GM18520 (cell line): ENCODE measurements at regions not wholly inside any gene's neighbourhood (a gene's known extent, or its start where the extent isn't known, plus 50 kb on each side); places are given as distances from the start of the nearest gene placed in this dataset.

Experiments used
- ATAC-seq: cut with Tn5 transposase; IDR thresholded peaks from one replicate; pipeline ENCODE4 v1.9.1; 2021; ENCODE audit not compliant: unreplicated experiment

DNA sequence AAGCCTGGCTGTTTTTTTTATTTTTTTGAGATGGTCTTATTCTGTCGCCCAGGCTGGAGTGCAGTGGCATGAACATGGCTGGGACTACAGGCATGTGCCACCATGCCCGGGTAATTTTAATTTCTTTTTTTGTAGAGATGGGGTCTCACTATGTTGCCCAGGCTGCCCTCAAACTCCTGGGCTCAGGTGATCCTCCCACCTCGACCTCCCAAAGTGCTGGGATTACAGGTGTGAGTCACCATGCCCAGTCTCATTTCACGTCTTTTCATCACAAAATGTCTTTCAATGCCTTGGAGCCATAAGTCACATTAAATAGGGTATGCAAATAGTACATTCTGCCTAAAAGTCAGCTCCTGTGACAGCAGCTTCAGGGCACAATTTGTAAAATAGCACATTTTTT is 52.8 kb downstream of the SOX2 start:
- ATAC-seq = no peak

GRCh38 chr3:181770296-181770695 is 58.6 kb downstream of the SOX2 start:
- ATAC-seq = no peak

DNA sequence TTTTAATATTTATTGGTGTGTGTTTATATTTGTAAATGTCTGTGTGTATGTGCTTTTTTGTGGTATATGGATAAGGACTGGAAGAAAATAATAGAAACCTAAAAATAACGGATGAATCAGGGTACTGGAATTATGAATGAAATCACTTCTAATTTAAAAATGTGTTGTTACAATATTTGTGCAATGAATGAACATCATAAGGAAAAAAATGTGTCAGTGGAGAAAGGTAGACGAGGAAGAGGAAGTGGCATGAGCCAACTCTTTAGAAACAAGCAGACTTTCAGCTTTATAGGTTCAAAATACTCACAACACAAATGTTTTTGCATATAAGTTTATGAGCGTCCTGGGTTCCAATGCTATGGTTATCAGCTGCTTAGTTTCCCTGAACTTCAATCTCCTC is 59.4 kb downstream of the SOX2 start:
- ATAC-seq = no peak

DNA sequence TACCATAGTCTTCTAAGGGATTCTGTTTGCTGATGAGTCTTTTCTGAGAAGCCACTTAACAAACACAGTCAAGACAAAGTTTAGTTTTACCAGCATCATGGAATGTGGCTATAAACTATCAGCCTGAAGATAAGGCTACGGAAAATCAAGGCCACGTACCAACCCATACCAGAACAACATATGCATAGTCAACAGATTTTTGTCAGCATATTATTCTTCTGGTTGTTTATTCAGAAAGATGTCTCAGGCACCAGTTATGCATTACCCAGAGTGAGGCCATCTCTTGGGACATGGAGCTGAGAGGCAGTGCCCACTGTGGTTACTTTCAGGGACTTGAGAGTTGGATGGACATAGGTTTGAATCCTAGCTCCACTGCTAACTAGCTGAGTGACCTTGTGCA is 60.4 kb downstream of the SOX2 start:
- ATAC-seq = no peak

DNA sequence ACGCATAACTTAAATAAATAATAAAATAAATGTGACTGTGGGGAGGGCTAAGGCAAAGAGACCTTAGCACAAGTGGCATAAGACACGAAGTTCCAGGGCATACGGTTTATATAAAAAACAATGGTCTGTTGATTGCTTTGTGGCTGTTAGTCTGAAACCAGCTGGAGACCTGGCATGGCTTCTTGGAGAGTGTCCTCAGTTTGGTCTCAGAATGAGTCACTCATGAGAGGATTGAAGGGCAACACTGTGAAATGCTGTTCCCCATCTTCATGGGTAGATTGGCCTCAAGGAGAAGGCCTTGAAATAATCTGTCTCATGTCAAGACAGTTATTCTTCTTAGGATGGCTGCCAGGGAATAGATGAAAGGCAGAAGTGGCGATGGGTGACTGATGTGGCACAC is 62.2 kb downstream of the SOX2 start:
- no peak for ATAC-seq

DNA sequence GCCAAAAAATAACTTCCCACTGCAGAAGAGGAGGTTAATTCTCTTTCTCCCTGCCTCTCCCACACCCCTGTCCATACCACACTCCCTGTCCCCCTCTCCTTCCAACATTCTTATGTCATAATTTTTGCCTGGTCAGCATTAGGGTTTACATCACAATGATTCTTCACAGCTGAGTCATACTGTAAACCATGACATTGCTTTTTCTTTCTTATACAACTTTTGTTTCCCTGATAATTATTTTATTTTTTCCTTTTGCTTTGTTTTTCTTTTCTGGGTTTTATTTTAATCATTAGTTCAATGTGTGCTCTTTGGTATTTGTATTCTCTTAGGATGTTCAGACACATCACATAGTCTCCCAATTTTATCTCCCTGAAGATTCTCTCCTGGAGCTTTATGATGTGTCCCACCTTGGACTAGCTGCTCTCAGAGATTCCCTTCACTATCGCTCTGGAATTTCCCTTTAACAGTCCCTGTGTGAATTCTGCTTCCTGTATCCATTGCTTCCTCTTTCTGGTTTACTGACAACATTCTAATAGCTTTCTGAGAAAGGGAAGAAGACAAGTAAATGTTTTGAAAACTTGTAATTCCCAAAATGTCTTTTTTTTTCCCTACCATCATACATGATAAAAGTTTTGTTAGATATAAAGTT is 70.7 kb downstream of the SOX2 start:
- no peak for ATAC-seq

DNA sequence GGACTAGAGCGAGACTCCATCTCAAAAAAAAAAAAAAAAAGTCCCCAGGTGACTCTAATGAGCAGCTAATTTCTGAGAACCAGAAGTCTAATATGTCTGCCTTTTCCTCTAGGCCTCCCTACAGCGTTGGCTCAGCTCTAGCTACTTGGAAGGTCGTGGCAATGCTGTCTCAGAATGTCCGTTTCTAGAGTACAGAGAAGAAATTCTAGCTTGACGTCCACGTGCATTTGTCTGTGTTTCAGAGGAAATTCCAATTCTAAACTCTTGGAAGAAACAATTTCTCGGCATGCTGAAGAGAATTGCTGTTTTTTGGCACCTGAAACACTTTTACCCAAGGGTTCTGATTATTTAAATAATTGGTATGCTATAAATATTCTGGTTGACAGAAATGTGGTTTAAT is 78.8 kb downstream of the SOX2 start:
- ATAC-seq = no peak

DNA sequence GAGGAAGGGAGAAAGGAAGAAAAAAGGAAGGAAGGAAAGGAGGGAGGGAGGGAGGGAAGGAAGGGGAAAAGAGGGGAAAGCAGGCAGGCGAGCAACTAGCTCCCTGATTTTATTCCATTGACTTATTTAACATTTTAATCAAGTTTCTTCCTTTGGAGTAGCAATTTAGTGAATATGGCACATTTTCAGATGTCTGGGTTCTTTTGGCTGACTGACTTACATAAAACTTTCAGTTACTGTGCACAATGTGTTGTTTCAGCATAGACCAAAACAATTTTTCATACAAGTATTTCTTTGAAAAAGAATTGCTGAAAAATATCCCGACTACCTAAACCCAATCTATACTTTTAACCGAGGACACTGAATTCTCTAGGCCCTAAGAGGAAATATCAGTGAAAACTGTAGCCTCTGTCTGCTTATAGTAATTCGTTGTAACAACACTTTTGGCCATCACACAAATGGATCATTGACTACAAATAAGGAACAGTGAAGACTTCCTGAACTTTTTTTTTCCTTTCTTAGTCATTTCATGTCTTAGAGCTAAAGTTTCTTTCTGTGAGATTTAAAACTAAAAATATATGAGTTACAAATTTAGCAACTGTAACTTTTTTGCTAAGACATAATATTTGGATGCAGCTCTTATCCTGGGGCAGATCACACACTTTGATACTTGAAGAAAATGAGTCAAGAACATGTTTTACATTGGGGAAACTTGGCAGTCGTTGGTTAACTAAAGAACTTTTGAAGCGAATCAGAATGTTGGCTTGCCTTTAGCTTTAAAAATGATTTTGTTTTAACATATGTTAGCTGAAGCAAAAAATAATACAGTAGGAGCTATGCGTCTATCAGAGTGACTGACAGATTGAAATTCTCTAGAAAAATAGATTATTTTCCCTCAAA is 79.6 kb downstream of the SOX2 start:
- ATAC-seq = no peak

DNA sequence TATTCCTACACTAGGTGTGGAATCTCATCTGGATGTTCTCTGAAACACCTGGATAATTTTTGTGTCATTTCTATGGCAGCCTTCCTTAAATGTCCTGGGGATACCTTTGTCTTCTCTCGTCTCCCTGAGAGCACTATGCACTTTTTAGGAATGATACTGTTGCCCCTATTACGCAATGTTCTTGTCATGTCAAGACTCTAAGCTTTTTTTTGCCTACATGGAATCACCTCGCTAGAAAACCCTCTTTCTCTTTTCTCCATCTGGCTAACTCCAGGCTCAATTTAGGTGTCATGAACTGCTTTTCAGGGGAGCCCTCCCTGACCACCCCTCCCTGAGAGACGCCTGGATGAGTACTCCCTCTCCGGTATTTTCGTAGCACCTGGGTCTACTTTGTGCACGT is 81.3 kb downstream of the SOX2 start:
- no peak for ATAC-seq

DNA sequence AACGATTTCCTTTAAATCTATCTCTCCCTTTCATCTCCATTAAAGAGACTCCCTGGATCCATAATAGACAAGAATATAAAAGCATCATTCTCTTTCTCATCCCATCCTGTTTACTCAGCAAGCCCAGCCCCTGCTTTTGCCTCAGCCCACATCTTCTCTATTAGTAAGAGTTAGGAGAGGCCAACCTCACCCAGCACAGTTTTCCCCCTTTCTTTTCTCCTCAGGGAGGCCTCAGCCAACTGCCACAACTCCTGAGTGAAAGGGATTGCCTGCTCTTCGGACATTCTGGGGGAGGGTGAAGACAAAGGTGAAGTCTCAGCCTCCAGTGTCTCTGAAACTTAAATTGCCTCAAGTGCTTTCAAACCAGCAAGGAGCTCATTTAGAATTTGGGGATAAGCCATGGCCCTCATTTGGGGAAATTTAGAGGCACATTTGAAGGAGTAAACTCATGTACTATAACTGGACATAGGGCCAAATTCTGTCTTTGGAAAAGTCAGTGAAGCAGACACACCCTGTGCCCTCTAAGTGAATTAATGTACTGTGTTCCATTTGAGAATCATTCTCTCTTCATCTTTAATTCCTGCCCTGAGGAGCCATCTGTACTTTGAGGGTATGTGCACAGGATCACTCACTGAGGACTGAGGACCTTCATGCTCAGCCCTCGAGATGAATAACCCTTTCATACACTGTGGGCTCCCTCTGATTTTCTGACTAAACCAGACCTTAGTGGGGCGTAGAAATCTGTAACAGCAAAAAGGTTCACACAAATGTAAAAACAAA is 82.5 kb downstream of the SOX2 start:
- ATAC-seq = no peak

DNA sequence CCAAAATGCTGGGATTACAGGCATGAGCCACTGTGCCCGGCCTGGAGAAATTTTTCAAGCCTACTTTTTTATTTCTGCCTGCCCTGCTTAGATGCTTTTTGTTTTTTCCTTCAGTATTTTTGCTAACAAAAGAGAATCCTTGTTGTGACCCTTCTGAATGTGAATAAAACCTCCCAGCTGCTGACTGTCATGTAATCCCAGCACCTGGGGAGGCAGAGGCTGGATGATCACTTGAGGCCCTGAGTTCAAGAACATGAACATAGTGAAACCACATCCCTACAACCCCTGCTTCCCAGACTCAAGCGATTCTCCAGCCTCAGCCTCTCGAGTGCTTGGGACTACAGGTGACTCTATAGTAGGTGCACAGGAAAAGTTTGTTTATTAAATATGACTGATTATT is 84.9 kb downstream of the SOX2 start:
- no peak for ATAC-seq

DNA sequence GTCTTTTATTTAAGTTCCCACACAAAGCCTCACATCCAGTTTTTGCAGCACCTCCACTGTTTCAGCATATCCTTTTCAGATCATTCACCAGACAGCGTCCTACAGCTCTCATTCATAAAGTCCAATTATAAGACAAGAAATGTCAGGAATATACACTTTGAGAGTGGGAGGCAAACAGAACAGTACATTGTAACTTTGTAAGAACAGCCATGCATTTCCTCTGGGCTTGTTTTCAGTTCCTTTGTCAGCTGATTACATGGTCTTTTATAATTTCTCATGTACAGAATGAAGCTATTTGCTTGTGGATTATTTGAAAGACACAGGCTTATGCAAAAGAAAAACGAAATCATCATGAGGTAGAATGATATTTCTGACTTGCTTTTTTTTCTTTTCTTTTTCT is 85.7 kb downstream of the SOX2 start:
- ATAC-seq = no peak

DNA sequence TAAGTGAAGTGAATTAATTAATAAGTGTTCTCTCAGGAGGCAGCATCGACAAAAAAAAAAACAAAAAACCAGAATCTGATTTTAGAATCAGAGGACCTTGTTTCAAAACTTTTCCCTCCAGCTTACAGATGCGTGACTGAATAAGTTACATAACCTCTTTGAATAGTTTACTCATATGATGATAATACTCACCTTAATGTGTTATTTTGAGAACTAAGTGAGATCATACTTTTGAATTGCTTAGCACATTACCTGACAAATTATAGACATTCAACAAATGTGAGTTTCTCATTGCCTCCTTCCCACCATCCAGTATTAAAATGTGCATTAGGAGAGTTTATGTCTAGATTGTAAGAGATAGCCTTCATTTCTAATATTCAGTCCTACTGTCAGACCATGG is 94.0 kb downstream of the SOX2 start:
- no peak for ATAC-seq

DNA sequence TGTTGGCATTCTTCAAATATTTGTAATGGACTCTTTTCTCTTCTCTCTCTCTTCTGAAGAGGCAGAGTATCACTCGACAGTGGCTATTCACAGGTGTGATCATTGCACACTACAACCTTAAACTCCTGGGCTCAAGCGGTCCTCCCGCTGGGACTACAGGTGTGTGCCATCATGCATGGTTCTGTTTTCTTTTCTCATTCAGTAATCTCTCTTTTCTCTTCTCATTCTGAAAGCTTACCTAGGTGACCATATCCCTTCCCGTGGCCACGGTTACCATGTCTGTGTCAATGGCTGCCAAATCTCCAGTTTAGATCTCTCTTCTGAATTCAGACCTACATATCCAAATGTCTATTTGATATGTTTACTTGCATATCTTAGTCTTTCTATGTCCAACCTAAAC is 96.3 kb downstream of the SOX2 start:
- ATAC-seq = no peak

DNA sequence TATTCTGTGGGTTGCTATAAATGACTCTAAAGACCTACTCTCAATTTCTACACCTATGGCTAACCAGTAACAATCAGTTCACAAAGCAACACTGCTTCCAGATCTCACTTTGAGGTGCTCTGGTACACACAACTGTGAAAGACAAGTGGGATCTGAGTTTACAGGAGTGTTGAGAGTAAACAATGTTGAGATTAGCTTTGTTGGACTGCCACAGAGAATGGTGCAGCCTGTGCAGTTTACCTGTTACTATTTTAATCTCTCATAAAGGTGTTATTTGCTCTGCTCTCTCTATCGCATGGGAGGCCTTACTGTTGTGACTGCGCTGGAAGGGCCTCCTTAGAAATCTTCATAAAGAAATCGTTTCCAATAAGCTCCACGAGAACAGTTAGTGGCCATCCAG is 112.0 kb downstream of the SOX2 start:
- no peak for ATAC-seq

DNA sequence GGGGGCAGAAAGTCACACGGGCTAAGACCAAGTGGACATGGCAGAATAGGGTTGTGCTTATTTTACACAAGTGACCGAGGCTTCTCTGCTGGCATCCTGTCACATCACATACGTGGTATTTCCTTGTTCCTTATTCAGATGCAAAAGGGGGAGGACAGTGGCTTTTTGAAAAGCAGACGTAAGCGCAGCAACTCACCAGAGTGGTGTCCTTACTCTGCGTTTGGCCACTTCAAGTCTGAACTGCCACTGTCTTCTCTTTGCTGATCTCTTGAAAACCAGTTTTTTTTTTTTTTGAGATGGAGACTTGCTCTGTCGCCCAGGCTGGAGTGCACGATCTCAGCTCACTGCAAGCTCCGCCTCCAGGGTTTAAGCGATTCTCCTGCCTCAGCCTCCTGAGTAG is 113.2 kb downstream of the SOX2 start:
- no peak for ATAC-seq

- no peak for ATAC-seq
Observed at GRCh38 chr3:181839039-181839915, 127.6 kb downstream of the SOX2 start.

- no peak for ATAC-seq
Observed at GRCh38 chr3:181839916-181840297, 128.2 kb downstream of the SOX2 start.

- no peak for ATAC-seq
Observed at GRCh38 chr3:181844211-181844610, 132.5 kb downstream of the SOX2 start.

GRCh38 chr3:181847276-181847675 is 135.6 kb downstream of the SOX2 start:
- no peak for ATAC-seq

DNA sequence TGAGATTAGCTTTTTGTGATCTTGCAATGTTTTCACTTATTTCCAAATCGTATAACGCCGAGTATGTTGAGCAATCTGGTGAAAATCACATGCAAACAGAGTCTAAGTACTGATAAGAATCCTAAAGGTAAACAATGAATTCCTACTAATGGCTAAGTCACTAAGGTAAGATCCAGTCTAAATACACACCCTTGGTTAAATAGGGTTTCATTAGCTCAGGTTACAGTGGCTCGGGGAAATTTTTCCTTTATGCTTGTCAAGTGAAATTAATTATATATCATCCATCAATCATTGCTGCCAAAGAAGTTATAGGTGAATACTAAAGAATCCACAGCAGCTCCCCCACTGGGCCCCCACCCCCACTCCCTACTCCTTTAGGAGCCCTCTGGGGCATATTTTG is 139.3 kb downstream of the SOX2 start:
- ATAC-seq = no peak
